Common myeloid progenitor, CD34-positive (primary cell): ENCODE measurements at regions not wholly inside any gene's neighbourhood (a gene's known extent, or its start where the extent isn't known, plus 50 kb on each side); places are given as distances from the start of the nearest gene placed in this dataset.
"Not testable (repeated sequence)": the region's sequence is repeated elsewhere in the genome, so short reads cannot be mapped to it uniquely, and the experiment has no call there.

ENCODE experiments used
- CTCF ChIA-PET: fragments of 350-600 bp; sonication (Branson Sonifier 250); formaldehyde crosslinking; loops from one replicate; lab custom pipeline; 2021; ENCODE audit warnings: antibody characterized with exemption; lab: Charles Lee
- POLR2A ChIA-PET: fragments of 350-600 bp; sonication (Branson Sonifier 250); formaldehyde crosslinking; loops from one replicate; lab custom pipeline; 2021; ENCODE audit warnings: antibody characterized with exemption; lab: Charles Lee
- DNase-seq, 3 donors: peaks; one replicate each; pipeline versions ENCODE4 v3.0.0 to v3.0.0-alpha.2; 2013
- H3K27ac ChIP-seq, 2 experiments: 1 replicate in 1 of 2; 2 replicates in 1 of 2; pipeline ENCODE4 v1.7.0; 2013; ENCODE audit warnings: inconsistent platforms in 2 of 2, low read length in 2 of 2, mild to moderate bottlenecking in 2 of 2, low read depth in 1 of 2, moderate library complexity in 1 of 2; ENCODE audit not compliant: severe bottlenecking in 2 of 2, insufficient read depth in 1 of 2, poor library complexity in 1 of 2
- H3K27me3 ChIP-seq, 5 experiments: replicated peaks in 2 of 5; 1 replicate in 3 of 5; 2 replicates in 2 of 5; pipeline versions ENCODE4 v1.6.1 to v1.7.0; 2013; ENCODE audit warnings: low read length in 4 of 5, mild to moderate bottlenecking in 2 of 5, moderate library complexity in 2 of 5, inconsistent platforms in 1 of 5; ENCODE audit not compliant: insufficient read depth in 5 of 5, control insufficient read depth in 4 of 5
- H3K36me3 ChIP-seq, 4 experiments: 1 replicate in 2 of 4; 2 replicates in 2 of 4; pipeline versions ENCODE4 v1.6.1 to v1.7.0; 2013; ENCODE audit warnings: low read length in 3 of 4, control low read depth in 1 of 4, mild to moderate bottlenecking in 1 of 4; ENCODE audit not compliant: control insufficient read depth in 4 of 4, insufficient read depth in 4 of 4
- H3K4me1 ChIP-seq, 4 experiments: 1 replicate in 3 of 4; 2 replicates in 1 of 4; pipeline versions ENCODE4 v1.6.1 to v1.7.1; 2013; ENCODE audit warnings: low read length in 3 of 4, mild to moderate bottlenecking in 3 of 4, control low read depth in 1 of 4, inconsistent platforms in 1 of 4, moderate library complexity in 1 of 4; ENCODE audit not compliant: control insufficient read depth in 4 of 4, insufficient read depth in 4 of 4; ENCODE audit errors: control extremely low read depth in 1 of 4
- H3K4me3 ChIP-seq, 7 experiments: 1 replicate in 4 of 7; 2 replicates in 3 of 7; pipeline versions ENCODE4 v1.5.1 to v1.7.0; 2013; ENCODE audit warnings: mild to moderate bottlenecking in 7 of 7, low read length in 6 of 7, moderate library complexity in 6 of 7, inconsistent platforms in 2 of 7, low read depth in 2 of 7, control low read depth in 1 of 7; ENCODE audit not compliant: insufficient read depth in 4 of 7, control insufficient read depth in 1 of 7; ENCODE audit errors: extremely low read depth in 1 of 7
- H3K9me3 ChIP-seq, 5 experiments: 1 replicate in 4 of 5; 2 replicates in 1 of 5; pipeline versions ENCODE4 v1.6.1 to v1.7.1; 2013; ENCODE audit warnings: low read length in 4 of 5, mild to moderate bottlenecking in 2 of 5, inconsistent platforms in 1 of 5, low read depth in 1 of 5, moderate library complexity in 1 of 5; ENCODE audit not compliant: control insufficient read depth in 4 of 5, insufficient read depth in 2 of 5; ENCODE audit errors: control extremely low read depth in 1 of 5
- WGBS: methylation state at CpG from one replicate; pipeline ENCODE4 v1.1.5; 2013; ENCODE audit not compliant: insufficient coverage; 5-methylcytosine and 5-hydroxymethylcytosine counted together

DNA sequence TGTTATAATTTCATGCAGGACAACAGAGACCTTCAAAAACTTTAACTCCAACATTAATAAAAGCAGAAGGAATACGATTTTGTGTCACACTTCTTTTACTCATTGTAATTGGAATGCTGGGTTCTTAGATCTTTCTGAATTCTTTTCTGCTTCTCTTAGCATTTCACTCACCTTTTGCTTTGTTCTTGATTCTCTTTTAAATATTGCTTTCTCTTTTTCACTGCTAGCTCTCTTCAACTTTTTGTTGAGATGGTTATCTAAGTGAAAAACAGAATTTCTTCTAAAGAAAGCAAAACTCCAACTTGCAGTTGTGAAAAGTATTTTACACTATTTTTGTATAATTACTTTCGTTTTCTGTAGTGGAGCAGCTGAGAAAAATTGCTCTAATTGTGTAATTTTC is 212.6 kb upstream of the KIF2A start:
- H3K9me3 ChIP-seq: no peaks in the 10 kb centered on the region
- no peaks in the 10 kb centered on the region for H3K27me3 ChIP-seq
- H3K4me1 ChIP-seq: peaks cover 3 to 10% (median 3%) of the 10 kb centered on the region in 4 experiments
- peak in 1 of 3 donors; percentile 2 for DNase-seq
- H3K27ac ChIP-seq: no peak overlapping the region
- ChIA-PET POLR2A (no interaction called here), CTCF (no interaction called here)
- H3K36me3 ChIP-seq: no peaks in the 10 kb centered on the region
- no CpG with 5 or more reads among the region's 2 CpGs for WGBS
- peak overlapping the region in 2 of 7 experiments; percentile 56 to 62 for H3K4me3 ChIP-seq

DNA sequence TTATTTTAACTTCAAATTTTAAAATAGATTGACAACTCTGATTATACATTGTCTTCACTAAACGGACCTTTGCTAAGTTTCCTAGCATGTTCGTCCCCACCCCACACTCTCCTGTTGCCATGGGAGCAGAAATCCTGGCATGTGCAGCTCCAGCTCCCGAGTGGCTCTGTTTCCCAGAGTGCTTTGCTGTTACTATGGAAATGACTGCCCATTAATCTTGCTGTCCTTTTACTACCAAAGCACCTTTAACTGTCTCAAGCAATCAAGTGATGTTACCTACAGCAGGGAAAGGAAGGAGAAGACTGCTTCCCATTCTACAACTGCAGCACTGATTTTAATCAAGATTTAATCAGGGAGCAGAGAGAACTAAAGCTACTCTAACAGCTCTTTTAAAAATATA is 212.0 kb upstream of the KIF2A start:
- H3K36me3 ChIP-seq: no peaks in the 10 kb centered on the region
- H3K4me1 ChIP-seq: peaks cover 3 to 10% (median 3%) of the 10 kb centered on the region in 4 experiments
- 4% methylated on average over 2 of the region's 3 CpGs for WGBS
- no peak overlapping the region for H3K27ac ChIP-seq
- DNase-seq: peak in 1 of 3 donors; percentile 7
- ChIA-PET CTCF (no interaction called here), POLR2A (no interaction called here)
- peak overlapping the region in 4 of 7 experiments; percentile 7 to 62 (median 46) for H3K4me3 ChIP-seq
- no peaks in the 10 kb centered on the region for H3K27me3 ChIP-seq
- no peaks in the 10 kb centered on the region for H3K9me3 ChIP-seq

DNA sequence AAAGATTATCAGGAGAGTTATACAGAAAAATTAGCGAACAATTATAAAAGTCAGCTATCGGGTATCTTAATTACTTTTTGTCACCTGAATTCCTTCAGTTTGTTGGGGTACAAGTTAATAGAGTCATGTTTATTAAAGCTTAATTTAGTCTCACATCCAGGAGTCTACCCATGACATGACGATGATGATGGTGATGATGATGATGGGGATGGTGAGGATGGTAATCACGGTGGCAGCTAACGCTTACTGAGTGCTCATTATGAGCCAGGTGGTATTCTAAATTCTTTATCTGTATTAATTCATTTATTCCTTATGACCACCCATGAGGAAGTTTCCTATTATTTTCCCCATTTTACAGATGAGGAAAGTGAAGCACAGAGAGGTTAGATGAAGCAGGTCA is 208.6 kb upstream of the KIF2A start:
- H3K36me3 ChIP-seq: no peaks in the 10 kb centered on the region
- H3K27ac ChIP-seq: no peak overlapping the region
- CTCF ChIA-PET: interaction anchor here (0.7 kb wide), 1 partner anchor 560 kb away, joined by 3 read pairs; no protein-coding TSS in a partner anchor
- no peaks in the 10 kb centered on the region for H3K27me3 ChIP-seq
- no peak overlapping the region for H3K4me3 ChIP-seq
- POLR2A ChIA-PET: no interaction called here
- WGBS: 100% methylated on average over 2 of the region's 5 CpGs
- peaks cover 3 to 10% (median 3%) of the 10 kb centered on the region in 4 experiments for H3K4me1 ChIP-seq
- H3K9me3 ChIP-seq: no peaks in the 10 kb centered on the region
- no peak for DNase-seq

DNA sequence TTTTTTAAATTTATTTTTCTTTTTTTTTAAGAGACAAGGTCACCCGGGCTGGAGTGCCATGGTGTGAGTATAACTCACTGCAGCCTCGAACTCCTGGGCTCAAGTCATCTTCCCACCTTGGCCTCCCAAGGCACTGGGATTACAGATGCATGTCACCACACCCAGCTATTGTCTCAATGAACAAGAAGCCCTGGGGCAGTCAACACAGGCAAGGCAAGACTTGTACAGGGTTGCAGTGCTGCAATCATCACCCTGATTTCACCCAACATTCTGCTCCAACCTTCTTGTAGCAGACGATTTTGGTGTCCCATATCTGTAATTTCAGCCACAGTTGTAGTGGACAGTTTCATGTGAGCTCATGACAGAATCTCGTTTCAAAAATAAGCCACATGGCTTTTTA is 205.8 kb upstream of the KIF2A start:
- POLR2A ChIA-PET: no interaction called here
- Histone ChIP-seq H3K27me3 (no peaks in the 10 kb centered on the region), H3K27ac (no peak overlapping the region), H3K36me3 (no peaks in the 10 kb centered on the region), H3K4me1 (no peaks in the 10 kb centered on the region), H3K4me3 (no peak overlapping the region), H3K9me3 (peaks cover 0 to 7% (median 0%) of the 10 kb centered on the region in 5 experiments)
- WGBS: 100% methylated on average over 4 of the region's 4 CpGs
- DNase-seq: no peak
- CTCF ChIA-PET: no interaction called here

DNA sequence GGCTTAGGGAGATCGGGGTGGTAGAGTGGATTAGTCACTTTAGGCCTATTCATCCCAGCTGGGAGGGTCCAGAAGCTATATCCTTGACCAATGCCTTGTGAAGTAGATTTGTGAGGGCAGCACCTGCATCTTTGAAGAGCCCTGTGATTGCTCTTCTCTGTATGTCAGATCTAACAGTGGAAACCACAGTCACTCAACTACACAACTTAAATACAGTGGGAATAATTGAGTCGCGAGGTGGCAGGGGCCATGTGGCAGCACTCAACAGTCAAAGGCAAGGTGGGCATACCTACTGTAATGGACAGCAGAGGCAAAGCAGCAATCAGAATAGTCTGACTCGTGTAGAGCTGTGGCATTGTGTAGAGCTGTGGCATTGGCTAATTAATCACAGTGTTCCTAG is 202.1 kb upstream of the KIF2A start:
- POLR2A ChIA-PET, H3K27ac ChIP-seq, CTCF ChIA-PET, DNase-seq, H3K4me1 ChIP-seq, H3K4me3 ChIP-seq, H3K36me3 ChIP-seq, H3K27me3 ChIP-seq, H3K9me3 ChIP-seq: not testable (repeated sequence)
- 100% methylated on average over 1 of the region's 4 CpGs for WGBS

DNA sequence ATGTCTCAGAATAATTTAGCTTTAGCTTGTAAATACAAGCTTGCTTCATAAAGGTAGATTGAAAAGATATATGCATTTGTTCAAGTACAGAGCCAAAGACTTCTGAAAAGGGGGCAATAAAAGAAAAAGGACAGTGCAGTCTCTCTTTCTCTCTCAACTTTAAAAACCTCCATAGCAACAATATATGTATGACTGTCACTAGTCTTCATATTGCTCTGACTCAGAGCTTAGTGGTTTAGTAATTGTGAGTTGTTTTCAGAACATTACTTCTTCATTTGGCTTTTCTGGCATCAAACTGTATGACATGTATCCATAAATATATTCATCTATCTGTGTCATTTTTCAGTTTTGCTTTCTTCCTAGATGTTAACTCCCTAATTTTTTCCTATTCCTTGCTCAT is 194.6 kb upstream of the KIF2A start:
- no peak overlapping the region for H3K4me3 ChIP-seq
- H3K4me1 ChIP-seq: no peaks in the 10 kb centered on the region
- ChIA-PET POLR2A (no interaction called here), CTCF (no interaction called here)
- no peaks in the 10 kb centered on the region for H3K27me3 ChIP-seq
- no peaks in the 10 kb centered on the region for H3K9me3 ChIP-seq
- no peaks in the 10 kb centered on the region for H3K36me3 ChIP-seq
- no peak overlapping the region for H3K27ac ChIP-seq
- no peak for DNase-seq

DNA sequence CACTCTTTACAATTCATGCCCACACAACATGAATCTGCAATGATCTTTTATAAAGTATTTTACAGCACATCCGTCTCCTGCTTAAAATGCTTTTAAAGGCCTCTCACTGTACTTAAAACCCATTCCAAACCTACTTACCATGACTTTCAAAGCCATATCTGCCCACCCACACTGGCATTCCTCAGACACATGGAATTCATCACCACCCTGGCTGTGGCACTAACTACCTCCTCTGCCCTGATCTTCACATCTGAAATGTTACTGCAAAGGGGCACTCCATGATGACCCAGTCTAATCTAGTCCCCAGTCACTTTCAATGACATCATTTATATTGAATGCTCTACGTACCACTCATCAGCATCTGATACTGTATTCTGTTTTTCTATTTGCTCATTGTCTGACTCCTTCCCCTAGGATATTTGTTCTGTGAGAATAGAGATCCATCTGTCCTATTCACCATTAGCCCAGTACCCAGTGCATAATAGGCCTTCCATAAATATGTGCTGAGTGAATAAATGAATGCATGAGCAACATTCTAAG is 193.2 kb upstream of the KIF2A start:
- Histone ChIP-seq H3K9me3 (no peaks in the 10 kb centered on the region), H3K36me3 (no peaks in the 10 kb centered on the region), H3K27me3 (no peaks in the 10 kb centered on the region), H3K27ac (no peak overlapping the region), H3K4me1 (no peaks in the 10 kb centered on the region), H3K4me3 (no peak overlapping the region)
- ChIA-PET CTCF (no interaction called here), POLR2A (no interaction called here)
- DNase-seq: no peak
- WGBS: 100% methylated on average over 1 of the region's 2 CpGs
